Endothelial cell (in vitro differentiated cells): ENCODE measurements at regions not wholly inside any gene's neighbourhood (a gene's known extent, or its start where the extent isn't known, plus 50 kb on each side); places are given as distances from the start of the nearest gene placed in this dataset.

Experiments
- DNase-seq: peaks from one replicate; pipeline ENCODE4 v3.0.0; 2021; ENCODE audit warnings: low spot score
- H3K27ac Mint-ChIP-seq: one replicate; pipeline ENCODE4 v1.8.0; 2021; ENCODE audit warnings: mixed read lengths, inconsistent platforms; ENCODE audit not compliant: unreplicated experiment
- H3K27me3 Mint-ChIP-seq: one replicate; pipeline ENCODE4 v1.8.0; 2021; ENCODE audit warnings: mild to moderate bottlenecking, moderate library complexity, mixed read lengths, inconsistent platforms; ENCODE audit not compliant: unreplicated experiment
- H3K36me3 Mint-ChIP-seq: one replicate; pipeline ENCODE4 v1.8.0; 2021; ENCODE audit warnings: mild to moderate bottlenecking, low read depth, mixed read lengths, inconsistent platforms; ENCODE audit not compliant: unreplicated experiment
- H3K4me1 Mint-ChIP-seq: one replicate; pipeline ENCODE4 v1.8.0; 2021; ENCODE audit warnings: mild to moderate bottlenecking, mixed read lengths, inconsistent platforms; ENCODE audit not compliant: unreplicated experiment
- H3K4me3 Mint-ChIP-seq: one replicate; pipeline ENCODE4 v1.8.0; 2021; ENCODE audit warnings: mild to moderate bottlenecking, mixed read lengths, inconsistent platforms; ENCODE audit not compliant: unreplicated experiment
- H3K9me3 Mint-ChIP-seq: one replicate; pipeline ENCODE4 v1.8.0; 2021; ENCODE audit warnings: mixed read lengths, inconsistent platforms; ENCODE audit not compliant: unreplicated experiment
- TF ChIP-seq, protein P1 (sequence below): fragments of 200-600 bp; sonication (generic); IDR thresholded peaks from one replicate; pipeline ENCODE4 v1.5.0; 2021; ENCODE audit warnings: antibody characterized with exemption; ENCODE audit not compliant: unreplicated experiment

DNA sequence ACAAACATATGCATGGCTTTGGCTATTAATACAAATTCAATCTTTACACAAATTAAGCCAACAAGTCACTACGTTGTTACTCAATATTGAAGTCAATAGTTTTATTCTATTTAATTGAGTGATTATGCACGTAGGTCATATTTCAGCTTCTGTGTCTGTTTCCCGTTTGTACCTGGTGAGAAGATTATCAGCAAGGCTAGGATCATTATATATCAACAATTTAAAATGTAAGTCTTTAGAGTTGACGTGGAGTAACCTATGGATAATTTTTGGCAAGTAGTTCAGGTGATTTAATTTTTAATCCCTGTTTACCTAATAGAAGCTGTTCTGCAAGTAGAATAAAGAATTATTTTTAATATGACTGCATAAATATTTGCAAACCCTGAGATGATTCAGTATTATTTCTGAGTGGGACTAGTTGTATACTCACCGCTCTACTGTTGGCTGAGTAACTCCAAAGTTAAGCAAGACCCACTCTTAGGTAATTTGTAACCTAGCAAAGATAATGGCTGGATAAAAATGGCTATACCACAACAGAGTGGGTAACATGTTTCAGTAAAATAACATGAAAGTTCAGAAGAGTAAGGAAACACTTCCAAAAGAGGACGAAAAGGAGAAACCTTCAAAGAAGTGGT, 161.0 kb downstream of the HGF start:
- Mint-ChIP-seq H3K36me3 (no peaks in the 10 kb centered on the region), H3K9me3 (no peaks in the 10 kb centered on the region), H3K27me3 (no peaks in the 10 kb centered on the region), H3K4me1 (no peaks in the 10 kb centered on the region), H3K27ac (no peak overlapping the region), H3K4me3 (no peak overlapping the region)
- no peak for DNase-seq
- TF ChIP-seq, protein P1, sequence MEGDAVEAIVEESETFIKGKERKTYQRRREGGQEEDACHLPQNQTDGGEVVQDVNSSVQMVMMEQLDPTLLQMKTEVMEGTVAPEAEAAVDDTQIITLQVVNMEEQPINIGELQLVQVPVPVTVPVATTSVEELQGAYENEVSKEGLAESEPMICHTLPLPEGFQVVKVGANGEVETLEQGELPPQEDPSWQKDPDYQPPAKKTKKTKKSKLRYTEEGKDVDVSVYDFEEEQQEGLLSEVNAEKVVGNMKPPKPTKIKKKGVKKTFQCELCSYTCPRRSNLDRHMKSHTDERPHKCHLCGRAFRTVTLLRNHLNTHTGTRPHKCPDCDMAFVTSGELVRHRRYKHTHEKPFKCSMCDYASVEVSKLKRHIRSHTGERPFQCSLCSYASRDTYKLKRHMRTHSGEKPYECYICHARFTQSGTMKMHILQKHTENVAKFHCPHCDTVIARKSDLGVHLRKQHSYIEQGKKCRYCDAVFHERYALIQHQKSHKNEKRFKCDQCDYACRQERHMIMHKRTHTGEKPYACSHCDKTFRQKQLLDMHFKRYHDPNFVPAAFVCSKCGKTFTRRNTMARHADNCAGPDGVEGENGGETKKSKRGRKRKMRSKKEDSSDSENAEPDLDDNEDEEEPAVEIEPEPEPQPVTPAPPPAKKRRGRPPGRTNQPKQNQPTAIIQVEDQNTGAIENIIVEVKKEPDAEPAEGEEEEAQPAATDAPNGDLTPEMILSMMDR = no peak

DNA sequence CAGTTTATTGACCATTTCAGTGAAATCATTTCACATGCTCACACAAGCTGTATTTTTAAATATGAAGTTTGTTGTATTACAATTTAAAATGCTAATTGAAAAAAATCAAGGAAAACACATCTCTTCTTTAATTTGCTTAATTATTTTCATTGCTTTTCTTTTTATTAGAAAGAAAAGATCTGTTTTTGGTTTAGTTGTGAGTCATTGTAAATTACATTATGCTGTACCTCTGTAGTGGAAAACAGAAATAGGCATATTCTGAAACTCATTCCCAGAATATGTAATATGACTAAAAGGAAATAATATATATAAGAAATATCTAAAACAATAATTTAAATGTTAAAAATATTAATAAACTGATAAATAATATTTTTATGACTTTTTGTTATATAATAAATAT, 161.9 kb downstream of the HGF start:
- Mint-ChIP-seq H3K36me3 (no peaks in the 10 kb centered on the region), H3K4me1 (no peaks in the 10 kb centered on the region), H3K4me3 (no peak overlapping the region), H3K9me3 (no peaks in the 10 kb centered on the region), H3K27ac (no peak overlapping the region), H3K27me3 (no peaks in the 10 kb centered on the region)
- no peak for DNase-seq
- TF ChIP-seq, protein P1 = no peak

DNA sequence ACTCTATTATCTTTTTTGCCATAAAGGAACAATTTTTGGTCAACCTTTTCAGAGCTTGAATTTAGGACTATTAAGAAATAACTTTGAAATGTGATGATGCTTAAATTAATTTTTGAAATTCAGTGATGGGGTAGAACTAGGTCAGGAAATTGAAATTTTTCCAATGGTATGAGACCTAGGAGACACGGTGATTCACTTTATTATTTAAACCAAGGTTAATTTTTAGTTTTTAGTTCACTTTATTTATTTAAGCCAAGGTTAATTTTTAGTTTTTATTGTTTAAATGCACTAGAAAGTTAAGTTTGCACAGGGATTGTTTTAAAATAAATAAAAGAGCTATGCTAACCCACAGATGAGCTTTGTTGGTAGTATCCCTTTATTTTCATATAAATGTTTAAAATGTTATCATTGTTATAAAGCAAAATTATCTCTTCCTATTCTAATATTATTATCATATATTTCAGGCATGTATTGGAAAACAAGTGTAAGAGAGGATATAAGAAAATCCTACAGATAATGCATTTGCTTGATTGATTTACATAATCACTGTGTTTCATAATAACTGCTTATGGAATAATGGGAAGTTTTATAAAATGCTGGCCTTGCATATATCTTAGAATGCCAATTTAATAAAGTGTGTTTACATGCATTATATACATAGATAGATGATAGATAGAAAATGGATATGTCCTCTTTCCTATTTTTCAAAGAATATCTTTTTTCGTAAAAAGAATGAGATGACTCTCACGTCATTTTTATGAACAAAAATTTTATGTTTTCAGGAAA, 163.6 kb downstream of the HGF start:
- Mint-ChIP-seq H3K27ac (no peak overlapping the region), H3K36me3 (no peaks in the 10 kb centered on the region), H3K27me3 (no peaks in the 10 kb centered on the region), H3K4me1 (no peaks in the 10 kb centered on the region), H3K4me3 (no peak overlapping the region), H3K9me3 (no peaks in the 10 kb centered on the region)
- TF ChIP-seq, protein P1 = no peak
- no peak for DNase-seq

DNA sequence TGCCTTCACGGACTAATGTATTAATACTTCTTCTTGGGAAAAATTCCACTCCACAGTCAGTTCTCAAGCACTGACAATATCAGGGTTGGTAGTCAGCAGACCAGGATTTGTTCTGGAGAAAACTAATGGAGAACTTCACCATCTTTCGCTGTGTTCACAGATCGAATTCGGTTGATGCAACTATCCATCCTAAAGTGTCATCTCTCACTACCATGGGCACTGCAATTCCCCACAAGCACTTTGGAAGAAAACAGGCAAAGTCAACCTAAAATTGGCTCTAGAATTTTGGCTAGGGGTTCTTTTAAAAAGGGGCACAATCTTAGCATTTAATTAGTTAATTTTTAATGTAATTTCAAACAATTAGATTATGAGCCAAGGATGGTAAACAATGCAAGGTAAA, 164.4 kb downstream of the HGF start:
- no peaks in the 10 kb centered on the region for H3K9me3 Mint-ChIP-seq
- H3K27me3 Mint-ChIP-seq = no peaks in the 10 kb centered on the region
- TF ChIP-seq, protein P1 = no peak
- no peak for DNase-seq
- H3K4me1 Mint-ChIP-seq = no peaks in the 10 kb centered on the region
- H3K27ac Mint-ChIP-seq = no peak overlapping the region
- no peaks in the 10 kb centered on the region for H3K36me3 Mint-ChIP-seq
- H3K4me3 Mint-ChIP-seq = no peak overlapping the region

DNA sequence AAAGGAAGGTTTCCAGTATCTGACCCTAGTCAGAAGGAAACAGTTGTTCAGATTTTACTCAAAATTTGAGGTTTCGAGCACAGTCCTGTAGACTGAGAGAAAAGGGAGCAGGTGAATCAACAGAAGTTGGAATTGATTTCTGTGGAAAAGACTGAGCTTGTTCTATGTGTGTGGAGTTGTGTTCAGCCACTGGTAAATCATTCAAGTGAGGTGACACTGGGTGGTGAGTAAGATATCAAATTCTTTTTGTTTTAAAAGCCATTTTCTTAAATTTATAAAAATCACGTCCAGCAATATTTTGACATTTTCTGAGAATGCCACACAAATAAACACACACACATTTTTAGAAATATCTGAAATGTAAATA, 165.1 kb downstream of the HGF start:
- Mint-ChIP-seq H3K9me3 (no peaks in the 10 kb centered on the region), H3K27ac (no peak overlapping the region), H3K27me3 (no peaks in the 10 kb centered on the region), H3K4me1 (no peaks in the 10 kb centered on the region), H3K4me3 (no peak overlapping the region), H3K36me3 (no peaks in the 10 kb centered on the region)
- DNase-seq = no peak
- TF ChIP-seq, protein P1 = no peak
